ENCODE measurements at regions not wholly inside any gene's neighbourhood (a gene's known extent, or its start where the extent isn't known, plus 50 kb on each side); places are given as distances from the start of the nearest gene placed in this dataset.

GRCh38 chr6:97919046-97919445 lies 636.0 kb upstream of the MMS22L start:
- no peak for ATAC-seq

GRCh38 chr6:97919631-97920030 lies 636.6 kb upstream of the MMS22L start:
- ATAC-seq, result no peak
- TF ChIP-seq TSHZ2 (CRISPR knock-in tag; IDR thresholded peaks at IDR 0.05), result no peak
- no peak for TF ChIP-seq ZNF565 (CRISPR knock-in tag; conservative IDR thresholded peaks at IDR 0.05; ENCODE audit: low read depth)
- no peak for TF ChIP-seq ESRRG (CRISPR knock-in tag; IDR thresholded peaks at IDR 0.05)
- TF ChIP-seq OSR1 (CRISPR knock-in tag; IDR thresholded peaks at IDR 0.05), result no peak
- no peak for TF ChIP-seq RARB (CRISPR knock-in tag; IDR thresholded peaks at IDR 0.05)
- no peak for TF ChIP-seq ARNTL (CRISPR knock-in tag; IDR thresholded peaks at IDR 0.05; ENCODE audit: borderline replicate concordance, low read depth)
- no peak for TF ChIP-seq BACH2 (CRISPR knock-in tag; IDR thresholded peaks at IDR 0.05; ENCODE audit: borderline replicate concordance)
- no peak for TF ChIP-seq POU6F1 (CRISPR knock-in tag; IDR thresholded peaks at IDR 0.05; ENCODE audit: borderline replicate concordance, low read depth)
- TF ChIP-seq ZC3H10 (CRISPR knock-in tag; IDR thresholded peaks at IDR 0.05), result no peak
- TF ChIP-seq TOX (CRISPR knock-in tag; IDR thresholded peaks at IDR 0.05; ENCODE audit: borderline replicate concordance), result no peak
- TF ChIP-seq GLIS3 (CRISPR knock-in tag; IDR thresholded peaks at IDR 0.05), result no peak
- no peak for TF ChIP-seq PATZ1 (CRISPR knock-in tag; IDR thresholded peaks at IDR 0.05; ENCODE audit: borderline replicate concordance)

More at GRCh38 chr6:97919046-97919445, 636.0 kb upstream of the MMS22L start:
- TF ChIP-seq TOX (CRISPR knock-in tag; IDR thresholded peaks at IDR 0.05; ENCODE audit: borderline replicate concordance) (no peak), ISL1 (CRISPR knock-in tag; IDR thresholded peaks at IDR 0.05) (no peak), ZNF565 (CRISPR knock-in tag; conservative IDR thresholded peaks at IDR 0.05; ENCODE audit: low read depth) (no peak), GLIS3 (CRISPR knock-in tag; IDR thresholded peaks at IDR 0.05) (no peak), ZNF70 (CRISPR knock-in tag; IDR thresholded peaks at IDR 0.05) (no peak), POU6F1 (CRISPR knock-in tag; IDR thresholded peaks at IDR 0.05; ENCODE audit: borderline replicate concordance, low read depth) (no peak), CSRNP3 (CRISPR knock-in tag; IDR thresholded peaks at IDR 0.05) (no peak), TSHZ2 (CRISPR knock-in tag; IDR thresholded peaks at IDR 0.05) (no peak), SNAI2 (CRISPR knock-in tag; IDR thresholded peaks at IDR 0.05) (no peak), ZNF8 (CRISPR knock-in tag; IDR thresholded peaks at IDR 0.05) (no peak), BACH2 (CRISPR knock-in tag; IDR thresholded peaks at IDR 0.05; ENCODE audit: borderline replicate concordance) (no peak), ZFP3 (CRISPR knock-in tag; IDR thresholded peaks at IDR 0.05) (no peak), CREB5 (CRISPR knock-in tag; IDR thresholded peaks at IDR 0.05; ENCODE audit: low read depth) (no peak)

Measured in SK-N-SH treated with all-trans-retinoic acid at 6 μM for 48 hours (cell line).